Central memory CD4-positive, alpha-beta T cell (primary cell): ENCODE measurements at regions not wholly inside any gene's neighbourhood (a gene's known extent, or its start where the extent isn't known, plus 50 kb on each side); places are given as distances from the start of the nearest gene placed in this dataset.
"Not testable (repeated sequence)": the region's sequence is repeated elsewhere in the genome, so short reads cannot be mapped to it uniquely, and the experiment has no call there.

Experiments used
- DNase-seq: peaks from one replicate; pipeline ENCODE4 v3.0.0; 2022

- DNase-seq, result no peak
Observed at GRCh38 chr2:199216253-199216652, 241.5 kb downstream of the SATB2 start.

- no peak for DNase-seq
Observed at GRCh38 chr2:199207011-199207410, 250.7 kb downstream of the SATB2 start.

GRCh38 chr2:199206536-199206935 lies 251.2 kb downstream of the SATB2 start:
- no peak for DNase-seq

GRCh38 chr2:199202964-199203363 lies 254.8 kb downstream of the SATB2 start:
- no peak for DNase-seq

GRCh38 chr2:199201539-199201938 lies 256.2 kb downstream of the SATB2 start:
- no peak for DNase-seq

GRCh38 chr2:199199797-199200196 lies 257.9 kb downstream of the SATB2 start:
- no peak for DNase-seq

GRCh38 chr2:199197448-199197847 lies 260.3 kb downstream of the SATB2 start:
- no peak for DNase-seq

GRCh38 chr2:199196686-199197085 lies 261.1 kb downstream of the SATB2 start:
- DNase-seq, result no peak

- DNase-seq, result no peak
Observed at GRCh38 chr2:199195927-199196502, 261.7 kb downstream of the SATB2 start.

- no peak for DNase-seq
Observed at GRCh38 chr2:199191461-199191860, 266.3 kb downstream of the SATB2 start.

GRCh38 chr2:199189229-199189628 lies 268.5 kb downstream of the SATB2 start:
- no peak for DNase-seq

- DNase-seq, result no peak
Observed at GRCh38 chr2:199186301-199186751, 271.4 kb downstream of the SATB2 start.

- DNase-seq, result not testable (repeated sequence)
Observed at GRCh38 chr2:199185174-199185573, 272.6 kb downstream of the SATB2 start.

- DNase-seq, result no peak
Observed at GRCh38 chr2:199163613-199164458, 293.9 kb downstream of the SATB2 start.

- DNase-seq, result no peak
Observed at GRCh38 chr2:199160677-199161465, 296.9 kb downstream of the SATB2 start.

- DNase-seq, result no peak
Observed at GRCh38 chr2:199160081-199160480, 297.7 kb downstream of the SATB2 start.

- no peak for DNase-seq
Observed at GRCh38 chr2:199148076-199148845, 309.5 kb downstream of the SATB2 start.

- DNase-seq, result no peak
Observed at GRCh38 chr2:199147216-199147615, 310.5 kb downstream of the SATB2 start.

GRCh38 chr2:199144546-199144945 lies 313.2 kb downstream of the SATB2 start:
- DNase-seq, result no peak

GRCh38 chr2:199144036-199144435 lies 313.7 kb downstream of the SATB2 start:
- no peak for DNase-seq

GRCh38 chr2:199136681-199137080 lies 321.1 kb downstream of the SATB2 start:
- DNase-seq, result no peak

GRCh38 chr2:199136242-199136641 lies 321.5 kb downstream of the SATB2 start:
- DNase-seq, result no peak

GRCh38 chr2:199131876-199132275 lies 325.9 kb downstream of the SATB2 start:
- no peak for DNase-seq
